Epithelial cell of proximal tubule (primary cell): ENCODE measurements at regions not wholly inside any gene's neighbourhood (a gene's known extent, or its start where the extent isn't known, plus 50 kb on each side); places are given as distances from the start of the nearest gene placed in this dataset.

ENCODE experiments used
- DNase-seq: peaks from one replicate; pipeline ENCODE4 v3.0.0-alpha.2; 2011; ENCODE audit warnings: low read depth
- H3K4me3 ChIP-seq: 2 replicates; pipeline ENCODE4 v1.5.1; 2011; ENCODE audit warnings: low read depth, mild to moderate bottlenecking, low read length
- TF ChIP-seq, protein P1 (sequence below): conservative IDR thresholded peaks from 2 replicates; pipeline ENCODE4 v1.5.1; 2012; ENCODE audit warnings: low read depth, mild to moderate bottlenecking, low read length

DNA sequence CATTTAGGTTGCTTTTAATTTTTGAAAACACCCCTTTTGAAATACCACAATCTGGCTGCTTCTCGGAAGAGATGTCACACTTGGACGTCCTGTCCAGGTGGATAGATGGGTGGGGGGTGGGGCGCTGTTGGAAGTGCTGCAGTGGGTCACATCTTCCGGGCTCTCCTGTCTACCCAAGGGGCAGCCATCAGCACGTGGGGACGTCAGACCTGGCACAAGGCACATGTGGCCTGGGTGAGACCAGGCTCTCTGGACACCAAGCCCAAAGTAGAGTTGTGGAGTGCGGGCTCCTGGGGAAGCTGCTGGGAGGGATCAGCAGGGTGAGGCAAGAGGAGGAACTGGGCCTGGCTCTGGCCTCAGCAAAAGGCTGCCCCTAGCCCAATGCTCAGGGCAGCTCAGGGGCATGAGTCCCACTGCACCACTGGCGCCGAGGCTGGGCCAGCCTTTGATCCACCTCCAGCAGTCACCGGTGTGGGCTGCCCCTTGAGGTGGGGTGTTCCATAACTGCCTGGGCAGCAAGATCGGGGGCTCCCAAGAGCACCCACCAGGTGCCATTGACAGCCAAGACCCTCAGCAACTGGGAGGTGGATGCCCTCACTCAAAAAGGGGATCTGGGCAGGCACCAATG lies 68.6 kb upstream of the CCND1 start:
- no peak overlapping the region for H3K4me3 ChIP-seq
- DNase-seq, result no peak
- TF ChIP-seq, protein P1, sequence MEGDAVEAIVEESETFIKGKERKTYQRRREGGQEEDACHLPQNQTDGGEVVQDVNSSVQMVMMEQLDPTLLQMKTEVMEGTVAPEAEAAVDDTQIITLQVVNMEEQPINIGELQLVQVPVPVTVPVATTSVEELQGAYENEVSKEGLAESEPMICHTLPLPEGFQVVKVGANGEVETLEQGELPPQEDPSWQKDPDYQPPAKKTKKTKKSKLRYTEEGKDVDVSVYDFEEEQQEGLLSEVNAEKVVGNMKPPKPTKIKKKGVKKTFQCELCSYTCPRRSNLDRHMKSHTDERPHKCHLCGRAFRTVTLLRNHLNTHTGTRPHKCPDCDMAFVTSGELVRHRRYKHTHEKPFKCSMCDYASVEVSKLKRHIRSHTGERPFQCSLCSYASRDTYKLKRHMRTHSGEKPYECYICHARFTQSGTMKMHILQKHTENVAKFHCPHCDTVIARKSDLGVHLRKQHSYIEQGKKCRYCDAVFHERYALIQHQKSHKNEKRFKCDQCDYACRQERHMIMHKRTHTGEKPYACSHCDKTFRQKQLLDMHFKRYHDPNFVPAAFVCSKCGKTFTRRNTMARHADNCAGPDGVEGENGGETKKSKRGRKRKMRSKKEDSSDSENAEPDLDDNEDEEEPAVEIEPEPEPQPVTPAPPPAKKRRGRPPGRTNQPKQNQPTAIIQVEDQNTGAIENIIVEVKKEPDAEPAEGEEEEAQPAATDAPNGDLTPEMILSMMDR, result no peak

- TF ChIP-seq, protein P1, result no peak
- H3K4me3 ChIP-seq, result no peak overlapping the region
- DNase-seq, result no peak
Observed at GRCh38 chr11:69572861-69573260, 68.1 kb upstream of the CCND1 start.

DNA sequence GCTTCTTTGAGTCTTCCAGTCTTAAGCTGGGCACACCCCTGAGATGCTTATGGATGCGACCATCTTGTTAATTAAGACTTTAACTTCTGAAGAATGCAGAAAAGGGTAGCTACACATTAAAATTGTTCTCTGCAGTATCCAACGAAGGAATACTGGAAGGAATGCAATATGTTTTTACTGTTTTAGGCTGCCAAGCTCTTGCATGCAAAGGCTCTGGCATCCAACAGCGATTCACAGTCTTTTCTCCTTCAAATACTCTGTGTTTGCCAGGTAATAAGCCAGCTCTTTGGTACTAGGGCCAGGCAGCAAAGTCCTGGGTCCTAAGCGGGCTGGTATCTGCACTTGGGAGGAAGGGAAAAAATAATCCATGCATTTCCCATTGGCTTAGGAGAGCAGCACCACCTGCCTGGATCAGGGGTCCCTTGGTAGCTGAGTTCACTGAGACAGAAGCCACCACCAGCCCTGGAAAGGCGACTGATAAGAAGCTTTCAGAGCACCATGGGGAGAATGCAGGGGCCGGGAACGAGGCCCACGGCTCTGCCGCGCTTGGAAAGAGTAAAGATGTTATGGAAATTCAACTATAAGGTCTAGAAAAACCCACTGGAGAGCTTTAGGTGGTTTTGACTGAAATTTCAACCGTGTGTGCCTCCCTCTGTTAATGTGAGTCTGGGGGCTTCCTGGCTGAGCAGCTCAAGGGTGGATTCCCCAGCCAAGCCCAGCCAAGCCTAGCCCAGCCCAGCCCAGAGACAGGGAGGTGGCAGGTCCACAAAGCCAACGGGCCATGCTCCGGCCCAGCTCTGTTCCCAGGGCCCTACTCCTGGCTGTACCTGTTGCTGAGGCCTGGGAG lies 67.0 kb upstream of the CCND1 start:
- TF ChIP-seq, protein P1, result no peak
- DNase-seq, result no peak
- no peak overlapping the region for H3K4me3 ChIP-seq

DNA sequence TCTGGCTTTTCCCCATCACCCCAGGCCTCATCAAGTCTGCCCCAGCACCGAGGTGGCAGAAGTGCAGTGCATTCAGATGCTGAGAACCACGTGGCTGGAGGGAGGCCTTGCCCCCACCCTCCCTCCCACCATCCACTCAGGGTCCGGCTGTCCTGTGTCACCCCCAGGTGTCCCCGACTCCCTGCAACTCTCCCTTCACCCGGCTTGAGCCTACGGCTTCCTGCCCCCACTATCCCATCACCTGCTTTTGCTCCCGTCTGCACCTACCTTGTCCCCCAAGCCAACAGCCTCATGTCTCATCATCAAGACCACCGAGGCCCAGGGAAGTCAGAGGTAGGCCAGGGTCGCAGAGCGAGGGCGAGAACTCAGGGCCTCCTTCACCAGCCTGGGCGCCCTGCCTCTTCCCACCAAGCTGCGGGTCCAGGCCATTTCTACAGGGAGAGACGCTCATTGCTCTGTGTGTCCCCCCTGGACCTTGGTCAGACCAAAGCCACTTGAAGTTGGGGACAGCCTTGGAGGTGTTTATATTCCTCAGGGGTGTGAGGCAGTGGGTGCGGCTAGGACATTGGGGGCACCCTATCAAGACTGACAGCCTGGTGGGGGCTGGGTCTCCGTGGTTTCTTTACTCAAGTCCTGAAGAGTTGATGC lies 66.2 kb upstream of the CCND1 start:
- TF ChIP-seq, protein P1, result no peak
- no peak for DNase-seq
- H3K4me3 ChIP-seq, result no peak overlapping the region

GRCh38 chr11:69575296-69576068 lies 65.5 kb upstream of the CCND1 start:
- TF ChIP-seq, protein P1, result no peak
- no peak for DNase-seq
- no peak overlapping the region for H3K4me3 ChIP-seq

GRCh38 chr11:69576069-69576782 lies 64.7 kb upstream of the CCND1 start:
- TF ChIP-seq, protein P1, result no peak
- no peak for DNase-seq
- no peak overlapping the region for H3K4me3 ChIP-seq
